SK-N-SH (cell line): ENCODE measurements at regions not wholly inside any gene's neighbourhood (a gene's known extent, or its start where the extent isn't known, plus 50 kb on each side); places are given as distances from the start of the nearest gene placed in this dataset.
A peak's percentile ranks its signal among the peaks of the same experiment; 100 is the strongest.
"Not testable (repeated sequence)": the region's sequence is repeated elsewhere in the genome, so short reads cannot be mapped to it uniquely, and the experiment has no call there.

Experiments
- CTCF ChIA-PET: fragments of 300-600, 350-600 bp; formaldehyde crosslinking; extraction: SDS; loops from one replicate; lab custom pipeline; 2021; lab: Yijun Ruan, JAX
- POLR2A ChIA-PET: fragments of 350-600 bp; sonication (Branson Sonifier 250); formaldehyde crosslinking; extraction: SDS; loops from one replicate; lab custom pipeline; 2020; ENCODE audit warnings: antibody characterized with exemption, inconsistent platforms; lab: Yijun Ruan, JAX
- DNase-seq: peaks from one replicate; pipeline ENCODE4 v3.0.0; 2012
- H2AFZ ChIP-seq: fragments of 200-600 bp; sonication (generic); 2 replicates; pipeline ENCODE4 v1.8.1; 2016; ENCODE audit warnings: antibody characterized with exemption, mild to moderate bottlenecking, low read depth
- H3F3A ChIP-seq: fragments of 200-600 bp; sonication (generic); replicated peaks from 2 replicates; pipeline ENCODE3; 2016; ENCODE audit warnings: antibody characterized with exemption, mild to moderate bottlenecking; ENCODE audit not compliant: insufficient read depth
- H3K27ac ChIP-seq, 2 experiments: fragments of 200-500 bp in 1 of 2; fragments of 200-600 bp in 1 of 2; sonication (Bioruptor generic) in 1 of 2; sonication (generic), shearing (Covaris generic) in 1 of 2; 2 replicates each; pipeline versions ENCODE4 v1.5.1 to v1.6.1; 2014 to 2016; ENCODE audit warnings: low read depth in 2 of 2, inconsistent platforms in 1 of 2, low read length in 1 of 2, mild to moderate bottlenecking in 1 of 2, mixed read lengths in 1 of 2
- H3K27me3 ChIP-seq: fragments of 200-600 bp; sonication (generic), shearing (Covaris generic); 2 replicates; pipeline ENCODE4 v1.6.1; 2016; ENCODE audit warnings: mixed run types; ENCODE audit not compliant: insufficient read depth
- H3K36me3 ChIP-seq, 2 experiments: fragments of 200-500 bp in 1 of 2; fragments of 200-600 bp in 1 of 2; sonication (Bioruptor generic) in 1 of 2; sonication (generic) in 1 of 2; replicated peaks in 1 of 2; 2 replicates each; pipeline versions ENCODE3 to v1.5.1; 2014 to 2016; ENCODE audit warnings: low read length in 1 of 2, mild to moderate bottlenecking in 1 of 2; ENCODE audit not compliant: insufficient read depth in 2 of 2, control insufficient read depth in 1 of 2
- H3K4me1 ChIP-seq, 2 experiments: fragments of 200-500 bp in 1 of 2; fragments of 200-600 bp in 1 of 2; sonication (Bioruptor generic) in 1 of 2; sonication (generic), shearing (Covaris generic) in 1 of 2; 2 replicates each; pipeline versions ENCODE4 v1.5.1 to v1.6.1; 2014 to 2016; ENCODE audit warnings: low read depth in 1 of 2, low read length in 1 of 2, mixed run types in 1 of 2; ENCODE audit not compliant: insufficient read depth in 2 of 2, control insufficient read depth in 1 of 2
- H3K4me2 ChIP-seq: fragments of 200-600 bp; sonication (generic), shearing (Covaris generic); 2 replicates; pipeline ENCODE4 v1.6.1; 2017; ENCODE audit warnings: mixed run types
- H3K4me3 ChIP-seq, 2 experiments: fragments of 200-500 bp in 1 of 2; fragments of 200-600 bp in 1 of 2; sonication (Bioruptor generic) in 1 of 2; sonication (generic), shearing (Covaris generic) in 1 of 2; 2 replicates each; pipeline versions ENCODE4 v1.5.1 to v1.8.1; 2014 to 2016; ENCODE audit warnings: low read depth in 2 of 2, inconsistent platforms in 1 of 2, low read length in 1 of 2, mild to moderate bottlenecking in 1 of 2, mixed read lengths in 1 of 2, moderate library complexity in 1 of 2
- H3K79me2 ChIP-seq: fragments of 200-600 bp; sonication (generic); 2 replicates; pipeline ENCODE4 v1.8.1; 2017; ENCODE audit warnings: mild to moderate bottlenecking; ENCODE audit not compliant: insufficient read depth
- H3K9ac ChIP-seq: fragments of 200-600 bp; sonication (generic); 2 replicates; pipeline ENCODE4 v1.6.1; 2017; ENCODE audit warnings: mixed run types
- H3K9me2 ChIP-seq: fragments of 200-600 bp; sonication (generic); 2 replicates; pipeline ENCODE4 v1.6.1; 2017; ENCODE audit warnings: mixed run types
- H3K9me3 ChIP-seq: fragments of 200-600 bp; sonication (generic); 2 replicates; pipeline ENCODE4 v1.6.1; 2017; ENCODE audit warnings: mixed run types, mild to moderate bottlenecking, moderate library complexity
- H4K20me1 ChIP-seq: fragments of 200-600 bp; sonication (generic); 2 replicates; pipeline ENCODE4 v1.6.1; 2017; ENCODE audit warnings: mild to moderate bottlenecking, mixed run types; ENCODE audit not compliant: insufficient read depth
- ELF1 ChIP-seq: IDR thresholded peaks from 2 replicates; pipeline ENCODE4 v1.4.0; 2012
- EP300 ChIP-seq, 2 experiments: IDR thresholded peaks; 2 replicates each; pipeline versions ENCODE4 v1.4.0 to v1.6.1; 2012; ENCODE audit warnings: borderline replicate concordance in 1 of 2, low read depth in 1 of 2, low read length in 1 of 2
- EZH2phosphoT487 ChIP-seq: fragments of 200-600 bp; sonication (generic); IDR thresholded peaks from 2 replicates; pipeline ENCODE4 v1.6.1; 2017; ENCODE audit warnings: low read depth, mixed run types, mild to moderate bottlenecking, antibody characterized with exemption, moderate library complexity, borderline replicate concordance
- FOSL2 ChIP-seq: IDR thresholded peaks from 2 replicates; pipeline ENCODE4 v1.4.0; 2012; ENCODE audit warnings: low read depth, mild to moderate bottlenecking, moderate library complexity, borderline replicate concordance
- FOXJ3 ChIP-seq: sonication (generic); formaldehyde crosslinking; IDR thresholded peaks from 2 replicates; pipeline ENCODE4 v1.5.1; 2020; ENCODE audit warnings: mild to moderate bottlenecking, missing genetic modification reagents
- FOXM1 ChIP-seq: IDR thresholded peaks from 2 replicates; pipeline ENCODE4 v1.4.0; 2012; ENCODE audit warnings: low read depth, mild to moderate bottlenecking
- JUND ChIP-seq: IDR thresholded peaks from 2 replicates; pipeline ENCODE4 v1.4.0; 2012
- MXI1 ChIP-seq: IDR thresholded peaks from 2 replicates; pipeline ENCODE4 v1.6.1; 2012; ENCODE audit warnings: mild to moderate bottlenecking, low read depth, low read length, improper control_type of control experiment
- NRF1 ChIP-seq: IDR thresholded peaks from 2 replicates; pipeline ENCODE4 v1.6.1; 2012; ENCODE audit warnings: low read depth, mild to moderate bottlenecking, low read length
- POLR2AphosphoS5 ChIP-seq: IDR thresholded peaks from 2 replicates; pipeline ENCODE4 v1.6.1; 2012; ENCODE audit warnings: low read depth, low read length
- RCOR1 ChIP-seq: fragments of 150-350 bp; IDR thresholded peaks from 2 replicates; pipeline ENCODE4 v1.6.1; 2017; ENCODE audit warnings: antibody characterized with exemption, low read length
- SIN3A ChIP-seq: IDR thresholded peaks from 2 replicates; pipeline ENCODE4 v1.6.1; 2012; ENCODE audit warnings: low read depth, mild to moderate bottlenecking, low read length, moderate library complexity, borderline replicate concordance
- SMC3 ChIP-seq: IDR thresholded peaks from 2 replicates; pipeline ENCODE4 v1.6.1; 2012; ENCODE audit warnings: low read depth, low read length, improper control_type of control experiment
- TAF1 ChIP-seq: IDR thresholded peaks from 2 replicates; pipeline ENCODE4 v1.6.1; 2012; ENCODE audit warnings: low read depth, mild to moderate bottlenecking, low read length, moderate library complexity, borderline replicate concordance
- TCF12 ChIP-seq: IDR thresholded peaks from 2 replicates; pipeline ENCODE4 v1.4.0; 2012
- ZBTB33 ChIP-seq: IDR thresholded peaks from 2 replicates; pipeline ENCODE4 v1.4.0; 2012; ENCODE audit warnings: low read depth, borderline replicate concordance
- WGBS: methylation state at CpG from one replicate; pipeline ENCODE4 v1.1.6; 2017; ENCODE audit warnings: low lambda C conversion rate; 5-methylcytosine and 5-hydroxymethylcytosine counted together
- TF ChIP-seq, protein P1 (sequence below): fragments of 200-600 bp; sonication (generic); IDR thresholded peaks from 2 replicates; pipeline ENCODE4 v1.6.1; 2017; ENCODE audit warnings: antibody characterized with exemption, mild to moderate bottlenecking, moderate library complexity
- TF ChIP-seq, protein P2 (sequence below): IDR thresholded peaks from 2 replicates; pipeline ENCODE4 v1.4.0; 2012; ENCODE audit warnings: low read depth

DNA sequence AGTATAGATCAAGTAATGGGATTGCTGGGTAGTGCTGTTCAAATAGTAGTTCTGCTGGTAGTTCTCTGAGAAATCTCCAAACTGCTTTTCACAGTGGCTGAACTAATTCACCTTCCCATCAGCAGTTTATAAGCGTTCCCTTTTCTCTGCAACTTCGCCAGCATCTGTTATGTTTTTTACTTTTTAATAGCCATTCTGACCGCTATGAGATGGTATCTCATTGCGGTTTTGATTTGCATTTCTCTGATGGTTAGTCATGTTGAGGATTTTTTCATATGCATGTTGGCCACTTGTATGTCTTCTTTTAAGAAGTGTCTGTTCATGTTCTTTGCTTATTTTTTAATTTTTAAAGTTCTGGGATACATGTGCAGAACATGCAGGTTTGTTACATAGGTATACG, 279.2 kb upstream of the NREP start:
- Histone ChIP-seq H3K9me2 (no peaks in the 10 kb centered on the region), H3K79me2 (no peaks in the 10 kb centered on the region), H3K4me1 (no peaks in the 10 kb centered on the region), H3K27me3 (no peaks in the 10 kb centered on the region), H3K4me2 (no peak overlapping the region), H3K9me3 (no peaks in the 10 kb centered on the region), H3K9ac (no peak overlapping the region), H3K4me3 (no peak overlapping the region), H3K27ac (no peak overlapping the region), H4K20me1 (no peaks in the 10 kb centered on the region), H3F3A (no peaks in the 10 kb centered on the region), H2AFZ (no peak overlapping the region), H3K36me3 (no peaks in the 10 kb centered on the region)
- DNase-seq = no peak
- no peak for TF ChIP-seq JUND
- TF ChIP-seq TCF12 = peak; percentile 16; the same call in 1 of the 2 replicates
- WGBS = 68% methylated on average over 5 of the region's 5 CpGs
- POLR2A ChIA-PET = no interaction called here
- CTCF ChIA-PET = no interaction called here

DNA sequence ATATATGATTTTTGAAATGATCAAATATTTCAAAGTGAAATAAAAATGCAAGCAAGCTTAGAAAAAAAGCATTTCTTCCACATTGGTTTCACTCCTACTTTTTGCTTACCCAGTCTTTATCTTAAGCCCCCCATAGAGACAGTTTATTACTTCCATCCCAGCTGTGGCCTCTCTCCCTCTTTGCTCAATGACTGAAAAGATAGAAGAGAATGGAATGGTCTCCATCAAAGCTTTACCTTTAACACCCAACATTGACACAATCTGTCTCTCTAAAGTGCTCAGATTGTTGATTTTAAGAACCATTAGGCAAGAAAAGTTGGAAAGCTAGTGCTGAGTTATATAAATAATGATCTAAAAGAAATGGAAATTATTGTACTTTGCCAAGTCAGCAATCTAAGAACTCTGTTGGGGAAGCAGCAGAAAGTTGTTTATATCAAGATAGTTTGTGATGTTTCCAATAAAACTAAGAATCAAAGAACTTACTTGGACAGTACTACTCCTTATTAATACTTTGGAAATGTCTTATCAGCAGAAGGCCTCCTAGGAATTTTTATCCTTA, 277.5 kb upstream of the NREP start:
- no peak overlapping the region for H3K4me3 ChIP-seq
- H3K27me3 ChIP-seq = no peaks in the 10 kb centered on the region
- H3F3A ChIP-seq = no peaks in the 10 kb centered on the region
- H3K9me2 ChIP-seq = no peaks in the 10 kb centered on the region
- no peak for DNase-seq
- H3K79me2 ChIP-seq = no peaks in the 10 kb centered on the region
- H3K36me3 ChIP-seq = no peaks in the 10 kb centered on the region
- no peak overlapping the region for H2AFZ ChIP-seq
- no peaks in the 10 kb centered on the region for H4K20me1 ChIP-seq
- TF ChIP-seq FOXJ3 (CRISPR knock-in tag) (no peak), RCOR1 (no peak), NRF1 (no peak), ELF1 (no peak), POLR2AphosphoS5 (no peak), TAF1 (no peak), TCF12 (no peak), FOXM1 (no peak), SMC3 (no peak), JUND (no peak), SIN3A (no peak), MXI1 (no peak), EZH2phosphoT487 (no peak), EP300 (IDR thresholded peaks at IDR 0.05; ENCODE audit: borderline replicate concordance in 1 of 2, low read depth in 1 of 2, low read length in 1 of 2) (no peak), FOSL2 (no peak), ZBTB33 (no peak)
- TF ChIP-seq, protein P1, sequence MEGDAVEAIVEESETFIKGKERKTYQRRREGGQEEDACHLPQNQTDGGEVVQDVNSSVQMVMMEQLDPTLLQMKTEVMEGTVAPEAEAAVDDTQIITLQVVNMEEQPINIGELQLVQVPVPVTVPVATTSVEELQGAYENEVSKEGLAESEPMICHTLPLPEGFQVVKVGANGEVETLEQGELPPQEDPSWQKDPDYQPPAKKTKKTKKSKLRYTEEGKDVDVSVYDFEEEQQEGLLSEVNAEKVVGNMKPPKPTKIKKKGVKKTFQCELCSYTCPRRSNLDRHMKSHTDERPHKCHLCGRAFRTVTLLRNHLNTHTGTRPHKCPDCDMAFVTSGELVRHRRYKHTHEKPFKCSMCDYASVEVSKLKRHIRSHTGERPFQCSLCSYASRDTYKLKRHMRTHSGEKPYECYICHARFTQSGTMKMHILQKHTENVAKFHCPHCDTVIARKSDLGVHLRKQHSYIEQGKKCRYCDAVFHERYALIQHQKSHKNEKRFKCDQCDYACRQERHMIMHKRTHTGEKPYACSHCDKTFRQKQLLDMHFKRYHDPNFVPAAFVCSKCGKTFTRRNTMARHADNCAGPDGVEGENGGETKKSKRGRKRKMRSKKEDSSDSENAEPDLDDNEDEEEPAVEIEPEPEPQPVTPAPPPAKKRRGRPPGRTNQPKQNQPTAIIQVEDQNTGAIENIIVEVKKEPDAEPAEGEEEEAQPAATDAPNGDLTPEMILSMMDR = no peak
- TF ChIP-seq, protein P2, sequence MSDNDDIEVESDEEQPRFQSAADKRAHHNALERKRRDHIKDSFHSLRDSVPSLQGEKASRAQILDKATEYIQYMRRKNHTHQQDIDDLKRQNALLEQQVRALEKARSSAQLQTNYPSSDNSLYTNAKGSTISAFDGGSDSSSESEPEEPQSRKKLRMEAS = no peak
- CTCF ChIA-PET = no interaction called here
- peaks cover 2% of the 10 kb centered on the region; the same call in 1 of the 2 replicates for H3K9me3 ChIP-seq
- H3K4me1 ChIP-seq = no peaks in the 10 kb centered on the region
- H3K9ac ChIP-seq = no peak overlapping the region
- H3K27ac ChIP-seq = no peak overlapping the region
- POLR2A ChIA-PET = no interaction called here
- H3K4me2 ChIP-seq = no peak overlapping the region

DNA sequence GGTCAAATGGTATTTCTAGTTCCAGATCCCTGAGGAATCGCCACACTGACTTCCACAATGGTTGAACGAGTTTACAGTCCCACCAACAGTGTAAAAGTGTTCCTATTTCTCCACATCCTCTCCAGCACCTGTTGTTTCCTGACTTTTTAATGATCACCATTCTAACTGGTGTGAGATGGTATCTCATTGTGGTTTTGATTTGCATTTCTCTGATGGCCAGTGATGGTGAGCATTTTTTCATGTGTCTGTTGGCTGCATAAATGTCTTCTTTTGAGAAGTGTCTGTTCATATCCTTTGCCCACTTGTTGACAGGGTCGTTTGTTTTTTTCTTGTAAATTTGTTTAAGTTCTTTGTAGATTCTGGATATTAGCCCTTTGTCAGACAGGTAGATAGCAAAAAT, 269.9 kb upstream of the NREP start:
- H4K20me1 ChIP-seq, DNase-seq, POLR2A ChIA-PET, CTCF ChIA-PET, H3K4me2 ChIP-seq, H3K36me3 ChIP-seq, H2AFZ ChIP-seq, H3K27ac ChIP-seq, H3K79me2 ChIP-seq, H3K9ac ChIP-seq, H3K4me1 ChIP-seq, H3F3A ChIP-seq, H3K27me3 ChIP-seq, H3K9me3 ChIP-seq, H3K4me3 ChIP-seq, H3K9me2 ChIP-seq: not testable (repeated sequence)
- WGBS = 51% methylated on average over 3 of the region's 3 CpGs
